ENCODE measurements at regions not wholly inside any gene's neighbourhood (a gene's known extent, or its start where the extent isn't known, plus 50 kb on each side); places are given as distances from the start of the nearest gene placed in this dataset.

DNA sequence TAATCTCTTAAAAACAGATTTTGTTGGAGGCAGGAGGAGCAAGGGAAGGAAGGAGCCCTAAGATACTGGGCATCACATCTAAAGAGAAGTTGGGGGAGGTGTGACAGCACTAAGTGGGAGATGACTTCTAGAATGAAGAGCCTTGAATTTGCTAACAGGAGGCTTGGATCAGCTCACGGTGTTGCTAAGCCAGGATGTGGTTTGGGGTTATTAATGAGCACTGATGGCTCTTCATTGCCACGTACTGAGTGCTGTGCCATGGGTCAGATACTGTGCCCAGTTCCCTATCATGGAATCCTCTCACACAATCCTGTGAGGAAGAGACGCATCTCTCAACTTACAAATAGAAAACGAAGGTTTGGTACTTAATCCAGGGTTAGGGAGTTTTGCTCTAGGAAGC lies 78.5 kb downstream of the C7orf25 start:
- TF ChIP-seq CTCF (IDR thresholded peaks at IDR 0.05): no peak
- no peak for TF ChIP-seq POLR2AphosphoS5 (IDR thresholded peaks at IDR 0.05)
- no peak for TF ChIP-seq EP300 (IDR thresholded peaks at IDR 0.05; ENCODE audit: low read depth)

Data from transverse colon (tissue), 4 donors.